ENCODE measurements at regions not wholly inside any gene's neighbourhood (a gene's known extent, or its start where the extent isn't known, plus 50 kb on each side); places are given as distances from the start of the nearest gene placed in this dataset.
A peak's percentile ranks its signal among the peaks of the same experiment; 100 is the strongest.

DNA sequence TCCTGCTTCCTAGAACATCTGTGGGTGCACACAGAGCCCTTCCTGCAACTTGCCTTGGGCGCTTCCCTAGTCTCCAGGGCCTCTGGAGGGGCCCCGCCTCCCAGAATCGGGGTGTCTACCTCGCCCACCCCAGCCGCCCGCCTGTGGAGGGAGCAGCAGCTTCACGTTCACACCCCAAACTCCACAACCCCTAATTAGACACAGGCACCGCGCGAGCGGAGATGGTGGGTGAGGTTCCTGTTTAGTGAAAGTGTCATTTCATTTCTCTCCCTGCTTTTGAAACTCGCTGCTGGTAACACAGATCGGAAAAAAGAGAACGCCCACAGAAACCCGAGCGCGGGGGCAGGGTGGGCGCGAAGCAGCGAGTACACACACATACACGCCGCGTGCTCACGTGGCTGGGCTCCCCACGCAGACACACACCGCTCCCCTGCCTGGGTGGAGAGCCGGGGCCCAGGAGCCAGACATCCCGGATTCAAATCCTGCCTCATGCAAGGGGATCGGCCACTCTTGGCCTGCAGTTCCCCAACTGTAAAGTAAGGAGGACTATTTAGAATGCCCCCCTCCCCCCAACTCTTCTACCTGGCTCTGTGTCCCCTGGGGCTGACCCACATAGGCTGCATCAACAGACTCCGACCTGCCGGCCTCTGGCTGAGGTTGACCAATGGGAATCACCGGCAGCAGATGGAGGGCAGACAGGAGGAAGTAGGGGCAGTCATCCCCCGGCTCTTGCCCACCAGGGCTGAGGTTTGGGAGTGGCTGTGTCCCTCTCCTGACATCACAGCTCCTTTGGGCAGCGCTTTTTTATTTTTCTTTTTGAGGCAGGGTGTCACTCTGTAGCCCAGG lies 79.2 kb upstream of the NCOR2 start:
- WGBS, 2 experiments (ENCODE audit: extremely low coverage in 2 of 2, insufficient read length in 1 of 2): 34% methylated on average over 13 of the region's 34 CpGs; no CpG with 5 or more reads in 1 of the 2 experiments
- H3K79me1 ChIP-seq (ENCODE audit: low read depth in 1 of 2, low read length in 2 of 2): no peaks in the 10 kb centered on the region
- H3K14ac ChIP-seq (replicated peaks; ENCODE audit: low read depth, low read length): no peak overlapping the region
- DNase-seq (no peak), ATAC-seq (ENCODE audit: low read depth) (peak; percentile 35)
- no peak overlapping the region for H2BK120ac ChIP-seq (ENCODE audit: low read depth, low read length)
- no peak overlapping the region for H2AK9ac ChIP-seq (replicated peaks; ENCODE audit: low read depth, low read length, poor library complexity)
- no peak overlapping the region for H3K9ac ChIP-seq (ENCODE audit: low read depth, low read length)
- dilution Hi-C loops (cut with HindIII; ENCODE audit: low sequenced_read_pairs, unreplicated experiment) (no loop called here), intact Hi-C loops (cut with micrococcal nuclease) (no loop called here), in situ Hi-C loops (cut with MboI; ENCODE audit: low sequenced_read_pairs) (no loop called here)
- peaks cover 10% of the 10 kb centered on the region for H3K9me3 ChIP-seq (ENCODE audit: control insufficient read depth, insufficient read depth, low read length)
- H3K4me3 ChIP-seq (ENCODE audit: insufficient read depth, low read depth, low read length): no peak overlapping the region
- no peak overlapping the region for H4K91ac ChIP-seq (ENCODE audit: insufficient read depth, low read depth, low read length)
- H3K36me3 ChIP-seq (ENCODE audit: control insufficient read depth, insufficient read depth, low read length): no peaks in the 10 kb centered on the region
- H3K27me3 ChIP-seq (ENCODE audit: control insufficient read depth, insufficient read depth, low read length): 0 out of 2 replicates have a peak, but pooled peaks cover 2% of the 10 kb centered on the region
- no peak overlapping the region for H3K23ac ChIP-seq (ENCODE audit: low read depth, low read length)
- no peak overlapping the region for H4K5ac ChIP-seq (ENCODE audit: low read depth, low read length)
- H4K8ac ChIP-seq (ENCODE audit: low read depth in 2 of 2, low read length in 2 of 2): no peak overlapping the region
- BruUV-seq (replicated peaks): no TSS peak
- ChIA-PET CTCF (no interaction called here), POLR2A (ENCODE audit: unreplicated experiment) (no interaction called here)
- H3K4ac ChIP-seq (ENCODE audit: low read depth, low read length): no peak overlapping the region
- no peak overlapping the region for H3K56ac ChIP-seq (ENCODE audit: extremely low read depth, insufficient read depth, low read length)
- H2BK20ac ChIP-seq (ENCODE audit: low read depth, low read length): no peak overlapping the region
- no peak overlapping the region for H2BK5ac ChIP-seq (ENCODE audit: low read depth, low read length, poor library complexity, severe bottlenecking)
- no peak overlapping the region for H2BK15ac ChIP-seq (ENCODE audit: low read depth, low read length)
- H2AFZ ChIP-seq (replicated peaks; ENCODE audit: low read length, poor library complexity): peak overlapping the region; percentile 35
- no peak overlapping the region for H3K18ac ChIP-seq (ENCODE audit: low read depth, low read length)
- no peaks in the 10 kb centered on the region; the same call in 1 of the 2 replicates for H3K4me1 ChIP-seq (ENCODE audit: control insufficient read depth, insufficient read depth, low read length)
- no peak overlapping the region for H3K4me2 ChIP-seq (ENCODE audit: low read depth, low read length)
- no peak overlapping the region for H3K27ac ChIP-seq (ENCODE audit: insufficient read depth, low read length)
- TF ChIP-seq RCOR1 (IDR thresholded peaks at IDR 0.05; ENCODE audit: insufficient replicate concordance, low read length) (no peak), BHLHE40 (IDR thresholded peaks at IDR 0.05; ENCODE audit: low read depth, low read length) (no peak), MXI1 (IDR thresholded peaks at IDR 0.05; ENCODE audit: borderline replicate concordance, low read depth, low read length) (no peak), MAZ (IDR thresholded peaks at IDR 0.05; ENCODE audit: borderline replicate concordance, low read depth, low read length) (no peak), RAD21 (IDR thresholded peaks at IDR 0.05; ENCODE audit: low read length) (no peak), MAFK (IDR thresholded peaks at IDR 0.05; ENCODE audit: low read depth, low read length) (no peak), SMC3 (IDR thresholded peaks at IDR 0.05; ENCODE audit: low read depth, low read length) (no peak)
- no peaks in the 10 kb centered on the region for H4K20me1 ChIP-seq (ENCODE audit: insufficient read depth, low read length)
- H2AK5ac ChIP-seq (ENCODE audit: low read depth, low read length): no peak overlapping the region
- H3K9me1 ChIP-seq (ENCODE audit: insufficient read depth, low read length): no peaks in the 10 kb centered on the region

Measured in IMR-90 (cell line).